ENCODE measurements at regions not wholly inside any gene's neighbourhood (a gene's known extent, or its start where the extent isn't known, plus 50 kb on each side); places are given as distances from the start of the nearest gene placed in this dataset.

- WGBS (ENCODE audit: missing lambda C conversion rate), result 46% methylated on average over 3 of the region's 3 CpGs
- FAIRE-seq (no peak), DNase-seq (ENCODE audit: low read depth in 1 of 2, low spot score in 1 of 2) (no peak), ATAC-seq (no peak)
- H3K4me3 ChIP-seq, result no peak overlapping the region
- H3K4me1 ChIP-seq, result no peaks in the 10 kb centered on the region
- no peak overlapping the region for H3K27ac ChIP-seq
- ChIA-PET CTCF (no interaction called here), POLR2A (no interaction called here)
- TF ChIP-seq KDM5A (IDR thresholded peaks at IDR 0.05) (no peak), POLR2A (IDR thresholded peaks at IDR 0.05; ENCODE audit: low read length) (no peak), JUNB (IDR thresholded peaks at IDR 0.05) (no peak), CBX2 (IDR thresholded peaks at IDR 0.05; ENCODE audit: borderline replicate concordance, low read depth) (no peak), MYC (IDR thresholded peaks at IDR 0.05; ENCODE audit: borderline replicate concordance, low read length) (no peak), MAFK (IDR thresholded peaks at IDR 0.05; ENCODE audit: partially characterized antibody) (no peak), CBX8 (IDR thresholded peaks at IDR 0.05) (no peak)
- no peak overlapping the region for H3K4me2 ChIP-seq
- H3K9me3 ChIP-seq, result no peaks in the 10 kb centered on the region
These were observed 92.1 kb upstream of the FAM3C start for GRCh38 chr7:121488111-121488650.

GRCh38 chr7:121486590-121486989 is 90.5 kb upstream of the FAM3C start:
- ChIA-PET POLR2A (no interaction called here), CTCF (no interaction called here)
- Histone ChIP-seq H3K4me2 (no peak overlapping the region), H3K27ac (no peak overlapping the region), H3K4me3 (no peak overlapping the region), H3K4me1 (no peaks in the 10 kb centered on the region), H3K9me3 (no peaks in the 10 kb centered on the region)
- no peak for TF ChIP-seq BCL3 (IDR thresholded peaks at IDR 0.05)
- TF ChIP-seq ELK1 (IDR thresholded peaks at IDR 0.05; ENCODE audit: low read depth, low read length), result no peak
- TF ChIP-seq SMC3 (IDR thresholded peaks at IDR 0.05), result no peak
- no peak for TF ChIP-seq EHF (CRISPR knock-in tag; IDR thresholded peaks at IDR 0.05)
- TF ChIP-seq HES2 (IDR thresholded peaks at IDR 0.05), result no peak
- no peak for TF ChIP-seq HMGXB4 (CRISPR knock-in tag; IDR thresholded peaks at IDR 0.05; ENCODE audit: borderline replicate concordance)
- TF ChIP-seq FOSL2 (IDR thresholded peaks at IDR 0.05), result no peak
- TF ChIP-seq FOSL2 (CRISPR knock-in tag; IDR thresholded peaks at IDR 0.05), result no peak
- TF ChIP-seq JUNB (IDR thresholded peaks at IDR 0.05), result no peak
- no peak for TF ChIP-seq CBX2 (IDR thresholded peaks at IDR 0.05; ENCODE audit: borderline replicate concordance, low read depth)
- TF ChIP-seq HOXB13 (CRISPR knock-in tag; IDR thresholded peaks at IDR 0.05; ENCODE audit: low read depth), result no peak
- TF ChIP-seq FOSB (CRISPR knock-in tag; IDR thresholded peaks at IDR 0.05), result no peak
- no peak for TF ChIP-seq RARB (CRISPR knock-in tag; IDR thresholded peaks at IDR 0.05)
- TF ChIP-seq TP53 (CRISPR knock-in tag; IDR thresholded peaks at IDR 0.05), result no peak
- TF ChIP-seq REST (IDR thresholded peaks at IDR 0.05), result no peak
- TF ChIP-seq RCOR1 (IDR thresholded peaks at IDR 0.05; ENCODE audit: low read depth, low read length), result no peak
- TF ChIP-seq ZFP36 (IDR thresholded peaks at IDR 0.05; ENCODE audit: borderline replicate concordance, partially characterized antibody), result no peak
- no peak for TF ChIP-seq HOXB5 (CRISPR knock-in tag; IDR thresholded peaks at IDR 0.05)
- no peak for TF ChIP-seq ZC3H11A (IDR thresholded peaks at IDR 0.05)
- no peak for ATAC-seq
- no peak for DNase-seq (ENCODE audit: low read depth in 1 of 2, low spot score in 1 of 2)
- WGBS (ENCODE audit: missing lambda C conversion rate), result 80% methylated on average over 1 of the region's 1 CpG
- FAIRE-seq, result no peak
